HG02970 (cell line): ENCODE measurements at regions not wholly inside any gene's neighbourhood (a gene's known extent, or its start where the extent isn't known, plus 50 kb on each side); places are given as distances from the start of the nearest gene placed in this dataset.
"Not testable (repeated sequence)": the region's sequence is repeated elsewhere in the genome, so short reads cannot be mapped to it uniquely, and the experiment has no call there.

Experiments used
- ATAC-seq: cut with Tn5 transposase; IDR thresholded peaks from one replicate; pipeline ENCODE4 v1.9.1; 2021; ENCODE audit warnings: mild to moderate bottlenecking, moderate library complexity, moderate number of reproducible peaks; ENCODE audit not compliant: unreplicated experiment, low FRiP score

- no peak for ATAC-seq
Measured at GRCh38 chr3:36175916-36176461, 204.3 kb upstream of the STAC start.

GRCh38 chr3:36178018-36178417, 202.3 kb upstream of the STAC start:
- ATAC-seq, result no peak

GRCh38 chr3:36182024-36182423, 198.3 kb upstream of the STAC start:
- no peak for ATAC-seq

DNA sequence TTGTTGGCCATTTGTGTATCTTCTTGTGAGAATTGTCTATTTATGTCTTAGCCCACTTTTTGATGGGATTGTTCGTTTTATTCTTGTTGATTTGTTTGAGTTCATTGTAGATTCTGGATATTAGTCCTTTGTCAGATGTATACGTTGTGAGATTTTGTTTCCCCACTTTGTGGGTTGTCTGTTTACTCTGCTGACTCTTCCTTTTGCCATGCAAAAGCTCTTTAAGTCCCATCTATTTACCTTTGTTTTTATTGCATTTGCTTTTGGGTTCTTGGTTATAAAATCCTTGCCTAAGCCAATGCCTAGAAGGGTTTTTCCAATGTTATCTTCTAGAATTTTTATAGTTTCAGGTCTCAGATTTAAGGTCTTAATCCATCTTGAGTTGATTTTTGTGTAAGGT, 193.1 kb upstream of the STAC start:
- ATAC-seq, result not testable (repeated sequence)

DNA sequence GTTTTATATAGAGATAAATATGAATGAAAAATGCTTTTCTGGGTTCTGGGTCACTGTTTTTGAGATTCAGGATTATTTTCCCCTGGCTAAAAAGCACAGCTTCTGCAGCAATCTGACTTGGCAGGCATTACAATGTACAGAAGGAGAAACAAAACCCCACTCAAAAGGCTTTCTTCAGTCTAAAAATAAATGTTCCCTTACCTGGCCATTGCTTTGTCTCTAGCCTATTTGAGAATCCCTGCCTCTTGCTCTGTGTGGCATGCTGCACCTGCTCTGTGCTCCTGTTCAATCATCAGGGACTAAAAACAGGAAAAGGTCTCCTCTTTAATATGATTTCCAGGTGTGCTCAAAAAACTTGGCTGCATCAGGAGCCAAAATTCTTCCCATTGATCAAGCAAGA, 187.4 kb upstream of the STAC start:
- ATAC-seq, result no peak

- no peak for ATAC-seq
Measured at GRCh38 chr3:36193448-36193847, 186.9 kb upstream of the STAC start.

- ATAC-seq, result no peak
Measured at GRCh38 chr3:36196058-36196457, 184.2 kb upstream of the STAC start.

- no peak for ATAC-seq
Measured at GRCh38 chr3:36197151-36197550, 183.2 kb upstream of the STAC start.

GRCh38 chr3:36201546-36201945, 178.8 kb upstream of the STAC start:
- ATAC-seq, result no peak

- no peak for ATAC-seq
Measured at GRCh38 chr3:36206956-36207580, 173.2 kb upstream of the STAC start.

GRCh38 chr3:36210840-36211651, 169.3 kb upstream of the STAC start:
- ATAC-seq, result peak; percentile 41

GRCh38 chr3:36211652-36211999, 168.7 kb upstream of the STAC start:
- ATAC-seq, result peak; percentile 26

- no peak for ATAC-seq
Measured at GRCh38 chr3:36212251-36212650, 168.1 kb upstream of the STAC start.

DNA sequence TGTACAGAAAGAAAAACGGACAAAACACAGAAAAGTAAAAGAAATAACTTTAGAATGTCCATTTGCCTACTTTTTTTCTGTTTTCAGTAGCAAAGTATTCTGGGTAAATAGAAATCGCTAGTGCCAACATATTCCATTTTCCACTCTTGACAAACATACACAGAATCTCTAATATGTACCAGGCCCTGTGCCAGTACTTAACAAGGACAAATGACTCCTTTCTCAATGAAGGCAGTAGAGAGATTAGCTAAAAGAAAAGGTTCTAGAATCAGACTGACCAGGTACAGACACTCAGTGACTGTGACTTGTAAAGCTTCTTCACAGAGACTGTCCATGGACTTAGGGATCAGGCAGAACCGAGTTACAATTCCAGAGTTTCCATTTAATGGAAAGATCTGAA, 165.8 kb upstream of the STAC start:
- ATAC-seq, result no peak

- no peak for ATAC-seq
Measured at GRCh38 chr3:36215241-36215640, 165.1 kb upstream of the STAC start.

GRCh38 chr3:36219398-36219797, 160.9 kb upstream of the STAC start:
- no peak for ATAC-seq

DNA sequence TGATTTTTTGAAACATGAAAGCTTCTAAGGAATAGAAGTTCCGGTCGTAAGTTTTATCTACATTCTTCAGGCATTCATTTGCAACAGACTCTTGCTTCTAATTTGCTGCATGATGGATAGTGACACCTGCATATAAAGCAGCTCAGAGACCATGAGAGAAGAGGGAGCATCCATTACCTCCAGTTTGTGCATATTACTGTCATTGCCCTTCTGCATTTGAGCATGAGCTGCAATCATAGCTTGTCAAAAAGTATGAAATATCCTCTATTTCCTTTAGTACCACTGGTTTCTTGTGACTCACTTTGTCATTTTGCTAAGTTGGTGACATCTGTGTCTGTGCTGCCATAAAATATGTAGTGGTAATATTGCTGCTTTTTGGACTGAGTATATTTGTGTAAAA, 160.1 kb upstream of the STAC start:
- no peak for ATAC-seq

- ATAC-seq, result no peak
Measured at GRCh38 chr3:36221975-36222374, 158.3 kb upstream of the STAC start.

DNA sequence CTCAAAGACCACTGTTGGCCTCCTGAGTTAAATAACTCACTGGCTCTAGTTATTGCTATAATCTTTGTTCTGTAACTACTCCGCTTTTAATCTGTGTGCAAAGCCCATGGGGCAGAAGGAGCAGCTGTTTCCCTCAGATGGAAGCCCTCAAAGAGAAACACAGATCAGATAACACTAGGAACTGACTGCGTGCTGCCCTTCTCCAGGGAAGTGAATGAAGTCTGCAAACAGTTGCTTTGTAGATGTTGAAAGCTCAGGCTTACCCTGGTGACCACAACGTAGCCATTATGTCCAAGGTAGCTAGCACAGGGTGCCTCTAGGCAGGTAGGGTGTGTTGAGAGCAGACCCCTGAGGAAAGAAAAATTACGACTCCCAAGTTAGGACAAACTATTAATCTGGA, 152.3 kb upstream of the STAC start:
- no peak for ATAC-seq

DNA sequence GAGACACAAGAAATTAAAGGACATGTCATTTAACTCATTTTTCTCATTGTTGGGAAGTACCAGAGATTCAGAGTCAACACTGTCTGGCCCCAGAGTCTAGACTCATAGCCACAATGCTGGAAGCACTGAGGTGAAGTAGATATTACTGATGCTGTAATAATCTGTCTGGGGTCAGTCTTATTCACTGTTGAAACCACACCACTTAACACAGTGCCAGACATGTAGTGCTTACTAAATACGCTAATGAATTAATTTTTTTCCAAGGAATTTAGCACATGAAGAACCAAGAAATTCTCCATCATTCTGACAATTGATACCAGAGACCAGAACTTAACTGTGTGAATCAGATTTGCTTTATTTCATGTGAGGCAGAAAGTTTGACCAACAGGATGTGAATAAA, 150.8 kb upstream of the STAC start:
- no peak for ATAC-seq

- ATAC-seq, result no peak
Measured at GRCh38 chr3:36232797-36233489, 147.4 kb upstream of the STAC start.
